Sigmoid colon (tissue), 4 donors: ENCODE measurements at regions not wholly inside any gene's neighbourhood (a gene's known extent, or its start where the extent isn't known, plus 50 kb on each side); places are given as distances from the start of the nearest gene placed in this dataset.

Source experiments
- EP300 ChIP-seq, 4 donors: sonication (generic); formaldehyde crosslinking; IDR thresholded peaks; one replicate each; pipeline ENCODE4 v1.6.1; 2017; ENCODE audit warnings: antibody characterized with exemption in 4 of 4
- POLR2A ChIP-seq, 2 donors: fragments of 450-650 bp; IDR thresholded peaks; one replicate each; pipeline ENCODE4 v1.6.1; 2016; ENCODE audit warnings: antibody characterized with exemption in 2 of 2, mild to moderate bottlenecking in 2 of 2, moderate library complexity in 2 of 2
- POLR2AphosphoS5 ChIP-seq, 4 donors: sonication (generic); formaldehyde crosslinking; IDR thresholded peaks; one replicate each; pipeline ENCODE4 v1.6.1; 2017; ENCODE audit warnings: antibody characterized with exemption in 4 of 4
- TF ChIP-seq, protein P1 (sequence below), 4 experiments: fragments of 450-650 bp in 3 of 4; fragments of 200-600 bp in 1 of 4; IDR thresholded peaks; one replicate each; pipeline ENCODE4 v1.5.1; 2016 to 2019; ENCODE audit warnings: antibody characterized with exemption in 4 of 4, mild to moderate bottlenecking in 3 of 4, moderate library complexity in 2 of 4

DNA sequence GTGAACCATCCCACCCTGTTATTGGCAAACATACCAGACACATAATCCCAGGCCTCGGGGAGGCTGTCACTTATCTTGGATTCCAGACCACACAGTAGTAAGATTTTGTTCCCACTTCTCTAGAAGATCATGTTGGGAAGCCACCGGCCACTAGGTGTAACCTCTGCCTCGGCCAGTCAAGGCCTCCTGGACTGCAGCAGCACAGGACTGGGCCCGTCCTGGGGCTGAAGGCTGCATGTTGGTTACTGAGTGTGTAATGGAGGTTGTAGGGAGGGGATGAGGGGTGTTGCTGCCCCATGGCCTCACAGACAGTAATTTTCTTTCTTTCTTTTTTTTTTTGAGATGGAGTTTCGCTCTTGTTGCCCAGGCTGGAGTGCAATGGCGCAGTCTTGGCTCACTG lies 92.4 kb upstream of the SYT13 start:
- TF ChIP-seq, protein P1, sequence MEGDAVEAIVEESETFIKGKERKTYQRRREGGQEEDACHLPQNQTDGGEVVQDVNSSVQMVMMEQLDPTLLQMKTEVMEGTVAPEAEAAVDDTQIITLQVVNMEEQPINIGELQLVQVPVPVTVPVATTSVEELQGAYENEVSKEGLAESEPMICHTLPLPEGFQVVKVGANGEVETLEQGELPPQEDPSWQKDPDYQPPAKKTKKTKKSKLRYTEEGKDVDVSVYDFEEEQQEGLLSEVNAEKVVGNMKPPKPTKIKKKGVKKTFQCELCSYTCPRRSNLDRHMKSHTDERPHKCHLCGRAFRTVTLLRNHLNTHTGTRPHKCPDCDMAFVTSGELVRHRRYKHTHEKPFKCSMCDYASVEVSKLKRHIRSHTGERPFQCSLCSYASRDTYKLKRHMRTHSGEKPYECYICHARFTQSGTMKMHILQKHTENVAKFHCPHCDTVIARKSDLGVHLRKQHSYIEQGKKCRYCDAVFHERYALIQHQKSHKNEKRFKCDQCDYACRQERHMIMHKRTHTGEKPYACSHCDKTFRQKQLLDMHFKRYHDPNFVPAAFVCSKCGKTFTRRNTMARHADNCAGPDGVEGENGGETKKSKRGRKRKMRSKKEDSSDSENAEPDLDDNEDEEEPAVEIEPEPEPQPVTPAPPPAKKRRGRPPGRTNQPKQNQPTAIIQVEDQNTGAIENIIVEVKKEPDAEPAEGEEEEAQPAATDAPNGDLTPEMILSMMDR (IDR thresholded peaks at IDR 0.05) = no peak
- TF ChIP-seq EP300 (IDR thresholded peaks at IDR 0.05) (no peak), POLR2A (IDR thresholded peaks at IDR 0.05) (no peak), POLR2AphosphoS5 (IDR thresholded peaks at IDR 0.05) (no peak)
